Loucy (cell line): ENCODE measurements at regions not wholly inside any gene's neighbourhood (a gene's known extent, or its start where the extent isn't known, plus 50 kb on each side); places are given as distances from the start of the nearest gene placed in this dataset.

ENCODE experiments used
- H2AFZ ChIP-seq: fragments of 200-600 bp; sonication (generic); 2 replicates; pipeline ENCODE4 v1.6.0; 2016; ENCODE audit warnings: antibody characterized with exemption, mild to moderate bottlenecking, low read length, moderate library complexity
- H3F3A ChIP-seq: fragments of 200-600 bp; 2 replicates; pipeline ENCODE4 v1.6.0; 2016; ENCODE audit warnings: antibody characterized with exemption, low read depth, mild to moderate bottlenecking
- H3K27me3 ChIP-seq: fragments of 200-600 bp; sonication (generic); 2 replicates; pipeline ENCODE4 v1.6.1; 2014; ENCODE audit warnings: low read length, mild to moderate bottlenecking; ENCODE audit not compliant: insufficient read depth, poor library complexity, severe bottlenecking
- H3K36me3 ChIP-seq: fragments of 200-600 bp; sonication (generic); 2 replicates; pipeline ENCODE4 v1.6.1; 2016; ENCODE audit warnings: low read length; ENCODE audit not compliant: insufficient read depth
- H3K4me1 ChIP-seq: fragments of 200-600 bp; sonication (generic); 2 replicates; pipeline ENCODE4 v1.5.1; 2014; ENCODE audit warnings: low read length, mild to moderate bottlenecking; ENCODE audit not compliant: insufficient read depth, poor library complexity, severe bottlenecking
- H3K4me2 ChIP-seq: fragments of 200-600 bp; sonication (generic); 2 replicates; pipeline ENCODE4 v1.6.0; 2014; ENCODE audit warnings: antibody characterized with exemption, low read length, low read depth, mild to moderate bottlenecking; ENCODE audit not compliant: poor library complexity, severe bottlenecking
- H3K4me3 ChIP-seq: fragments of 200-600 bp; sonication (generic); 2 replicates; pipeline ENCODE4 v1.5.1; 2014; ENCODE audit warnings: low read length, mild to moderate bottlenecking, mixed read lengths; ENCODE audit not compliant: poor library complexity, severe bottlenecking
- H3K79me2 ChIP-seq: fragments of 200-600 bp; sonication (generic); 2 replicates; pipeline ENCODE4 v1.6.1; 2014; ENCODE audit warnings: low read length; ENCODE audit not compliant: insufficient read depth
- H3K9ac ChIP-seq: fragments of 200-600 bp; sonication (generic); 2 replicates; pipeline ENCODE4 v1.6.0; 2014; ENCODE audit warnings: mild to moderate bottlenecking, low read depth, low read length, moderate library complexity; ENCODE audit not compliant: poor library complexity, severe bottlenecking
- H3K9me2 ChIP-seq: fragments of 200-600 bp; sonication (generic); replicated peaks from 2 replicates; pipeline ENCODE4 v1.6.1; 2016; ENCODE audit warnings: low read depth, low read length, mixed read lengths
- H3K9me3 ChIP-seq: fragments of 200-600 bp; sonication (generic); 2 replicates; pipeline ENCODE4 v1.6.1; 2014; ENCODE audit warnings: mild to moderate bottlenecking, antibody characterized with exemption, low read length, low read depth; ENCODE audit not compliant: insufficient read depth
- H4K20me1 ChIP-seq: fragments of 200-600 bp; sonication (generic); 2 replicates; pipeline ENCODE4 v1.6.0; 2014; ENCODE audit warnings: antibody characterized with exemption, low read length, mild to moderate bottlenecking; ENCODE audit not compliant: insufficient read depth, poor library complexity, severe bottlenecking
- EZH2phosphoT487 ChIP-seq: fragments of 200-600 bp; IDR thresholded peaks from 2 replicates; pipeline ENCODE4 v1.6.1; 2018; ENCODE audit warnings: antibody characterized with exemption, mild to moderate bottlenecking, moderate library complexity, borderline replicate concordance
- TF ChIP-seq, protein P1 (sequence below): fragments of 200-600 bp; sonication (generic); conservative IDR thresholded peaks from 2 replicates; pipeline ENCODE4 v1.5.1; 2014; ENCODE audit warnings: mild to moderate bottlenecking, antibody characterized with exemption, low read length

DNA sequence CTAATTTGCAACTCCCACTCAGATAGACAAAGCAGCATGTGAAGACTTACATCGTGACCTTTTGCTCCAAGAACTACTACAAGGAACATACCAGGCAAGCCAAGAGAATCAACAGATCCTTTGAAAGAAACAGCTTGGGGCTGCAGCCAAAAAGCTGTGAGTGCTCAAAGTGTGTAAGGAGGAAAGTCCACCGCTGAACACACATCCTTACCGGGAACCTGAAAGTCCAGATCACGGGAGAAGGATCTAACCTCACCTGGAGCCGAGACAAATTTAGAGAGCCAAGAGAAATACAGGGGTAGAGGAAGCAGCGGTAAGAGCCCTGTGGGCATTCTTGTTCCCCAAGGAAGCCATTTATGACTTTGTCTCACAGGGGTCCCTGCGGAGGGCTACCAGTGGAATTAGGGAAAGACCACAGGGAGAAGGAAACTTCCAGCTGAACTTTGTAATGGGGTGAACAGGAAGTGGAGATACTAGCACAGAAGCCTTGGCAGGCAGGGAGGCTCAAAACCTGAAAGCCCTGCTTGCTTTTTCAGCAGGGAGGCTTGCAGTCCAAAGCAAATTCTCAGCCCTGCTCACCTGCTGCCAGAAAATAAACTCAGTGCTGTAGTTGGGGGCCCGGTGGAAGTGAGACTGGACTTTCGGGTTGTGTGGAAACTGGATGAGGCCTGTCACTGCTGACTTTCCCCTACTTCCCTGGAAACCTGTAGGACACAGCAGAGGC is 350.2 kb downstream of the DTWD2 start:
- Histone ChIP-seq H3K4me2 (no peak overlapping the region), H4K20me1 (no peaks in the 10 kb centered on the region), H3K4me3 (no peak overlapping the region), H3K9me2 (no peaks in the 10 kb centered on the region), H3F3A (no peaks in the 10 kb centered on the region), H3K36me3 (no peaks in the 10 kb centered on the region), H2AFZ (no peak overlapping the region), H3K27me3 (no peaks in the 10 kb centered on the region), H3K9me3 (no peaks in the 10 kb centered on the region), H3K9ac (no peak overlapping the region), H3K79me2 (no peaks in the 10 kb centered on the region), H3K4me1 (no peaks in the 10 kb centered on the region)
- TF ChIP-seq EZH2phosphoT487: no peak
- TF ChIP-seq, protein P1, sequence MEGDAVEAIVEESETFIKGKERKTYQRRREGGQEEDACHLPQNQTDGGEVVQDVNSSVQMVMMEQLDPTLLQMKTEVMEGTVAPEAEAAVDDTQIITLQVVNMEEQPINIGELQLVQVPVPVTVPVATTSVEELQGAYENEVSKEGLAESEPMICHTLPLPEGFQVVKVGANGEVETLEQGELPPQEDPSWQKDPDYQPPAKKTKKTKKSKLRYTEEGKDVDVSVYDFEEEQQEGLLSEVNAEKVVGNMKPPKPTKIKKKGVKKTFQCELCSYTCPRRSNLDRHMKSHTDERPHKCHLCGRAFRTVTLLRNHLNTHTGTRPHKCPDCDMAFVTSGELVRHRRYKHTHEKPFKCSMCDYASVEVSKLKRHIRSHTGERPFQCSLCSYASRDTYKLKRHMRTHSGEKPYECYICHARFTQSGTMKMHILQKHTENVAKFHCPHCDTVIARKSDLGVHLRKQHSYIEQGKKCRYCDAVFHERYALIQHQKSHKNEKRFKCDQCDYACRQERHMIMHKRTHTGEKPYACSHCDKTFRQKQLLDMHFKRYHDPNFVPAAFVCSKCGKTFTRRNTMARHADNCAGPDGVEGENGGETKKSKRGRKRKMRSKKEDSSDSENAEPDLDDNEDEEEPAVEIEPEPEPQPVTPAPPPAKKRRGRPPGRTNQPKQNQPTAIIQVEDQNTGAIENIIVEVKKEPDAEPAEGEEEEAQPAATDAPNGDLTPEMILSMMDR: no peak

DNA sequence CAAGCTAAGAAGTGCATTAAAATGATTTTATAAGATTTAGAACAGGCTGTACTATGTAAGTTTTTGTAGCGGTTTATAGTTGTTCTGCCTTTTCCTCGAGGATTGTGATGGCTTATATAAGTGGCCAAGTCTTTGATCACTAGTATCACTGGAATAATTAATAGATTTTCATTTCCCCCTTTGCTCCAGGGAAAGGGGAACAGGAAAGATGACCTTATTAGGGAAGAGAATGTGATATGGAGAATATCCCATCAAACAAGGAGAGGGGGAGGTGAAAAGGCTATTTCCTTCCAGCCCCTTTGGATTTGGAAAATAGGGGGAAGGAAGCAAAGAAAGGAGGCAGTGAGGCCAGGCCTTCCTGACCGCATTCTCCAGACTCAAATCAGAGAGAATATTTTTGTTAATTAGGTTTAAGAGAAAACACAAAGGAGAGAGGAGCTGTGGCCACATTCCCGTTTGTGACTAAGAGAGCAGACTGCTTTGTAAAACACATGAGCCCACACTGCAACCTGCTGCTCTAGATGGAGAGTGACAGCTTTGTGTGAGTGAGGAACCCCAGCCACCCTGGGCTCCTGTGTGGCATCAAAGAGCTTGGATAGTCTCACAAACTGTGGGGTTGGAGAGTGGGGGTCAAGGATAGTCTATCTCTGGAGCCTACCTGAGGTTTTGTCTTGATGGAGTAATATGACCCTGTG is 359.5 kb downstream of the DTWD2 start:
- TF ChIP-seq, protein P1: no peak
- TF ChIP-seq EZH2phosphoT487: no peak
- Histone ChIP-seq H3K4me3 (no peak overlapping the region), H3F3A (no peaks in the 10 kb centered on the region), H3K79me2 (no peaks in the 10 kb centered on the region), H3K27me3 (no peaks in the 10 kb centered on the region), H3K9ac (no peak overlapping the region), H3K9me3 (no peaks in the 10 kb centered on the region), H3K36me3 (no peaks in the 10 kb centered on the region), H3K4me2 (no peak overlapping the region), H2AFZ (no peak overlapping the region), H4K20me1 (no peaks in the 10 kb centered on the region), H3K4me1 (no peaks in the 10 kb centered on the region), H3K9me2 (no peaks in the 10 kb centered on the region)

DNA sequence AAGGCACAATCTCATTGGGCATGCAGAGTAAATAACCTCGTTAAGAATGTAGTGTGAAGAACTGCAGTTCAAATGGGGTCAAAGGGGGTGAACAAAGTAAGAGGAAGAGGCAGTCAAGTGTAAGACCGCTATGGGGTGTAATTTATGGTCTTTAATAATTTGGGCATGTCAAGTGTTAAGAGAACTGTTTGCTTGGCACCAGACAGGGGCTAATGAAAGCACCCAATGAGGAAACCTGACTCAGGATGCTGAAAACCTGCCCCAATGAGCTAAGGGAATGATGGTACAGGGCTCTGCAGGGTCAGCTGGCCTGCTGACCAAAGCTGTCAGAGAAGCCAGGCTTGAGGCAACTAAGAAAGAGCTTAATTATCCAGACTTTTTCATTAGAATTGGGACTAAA is 368.1 kb downstream of the DTWD2 start:
- Histone ChIP-seq H3K9ac (no peak overlapping the region), H4K20me1 (no peaks in the 10 kb centered on the region), H3K4me3 (no peak overlapping the region), H3K36me3 (no peaks in the 10 kb centered on the region), H3K27me3 (no peaks in the 10 kb centered on the region), H3K4me1 (no peaks in the 10 kb centered on the region), H3K9me3 (no peaks in the 10 kb centered on the region), H3K9me2 (no peaks in the 10 kb centered on the region), H2AFZ (no peak overlapping the region), H3F3A (no peaks in the 10 kb centered on the region), H3K79me2 (no peaks in the 10 kb centered on the region), H3K4me2 (no peak overlapping the region)
- TF ChIP-seq, protein P1: no peak
- no peak for TF ChIP-seq EZH2phosphoT487
